Uterus (tissue), 2 donors: ENCODE measurements at regions not wholly inside any gene's neighbourhood (a gene's known extent, or its start where the extent isn't known, plus 50 kb on each side); places are given as distances from the start of the nearest gene placed in this dataset.
"Not testable (repeated sequence)": the region's sequence is repeated elsewhere in the genome, so short reads cannot be mapped to it uniquely, and the experiment has no call there.

ENCODE experiments used
- POLR2A ChIP-seq, 2 donors: fragments of 450-650 bp; IDR thresholded peaks; one replicate each; pipeline ENCODE4 v1.6.1; 2016; ENCODE audit warnings: antibody characterized with exemption in 2 of 2, mild to moderate bottlenecking in 1 of 2, moderate library complexity in 1 of 2
- TF ChIP-seq, protein P1 (sequence below), 4 experiments: fragments of 200-600 bp in 2 of 4; fragments of 450-650 bp in 2 of 4; sonication (generic) in 2 of 4; IDR thresholded peaks; one replicate each; pipeline ENCODE4 v1.5.1; 2016 to 2019; ENCODE audit warnings: antibody characterized with exemption in 4 of 4, mild to moderate bottlenecking in 2 of 4, moderate library complexity in 1 of 4

DNA sequence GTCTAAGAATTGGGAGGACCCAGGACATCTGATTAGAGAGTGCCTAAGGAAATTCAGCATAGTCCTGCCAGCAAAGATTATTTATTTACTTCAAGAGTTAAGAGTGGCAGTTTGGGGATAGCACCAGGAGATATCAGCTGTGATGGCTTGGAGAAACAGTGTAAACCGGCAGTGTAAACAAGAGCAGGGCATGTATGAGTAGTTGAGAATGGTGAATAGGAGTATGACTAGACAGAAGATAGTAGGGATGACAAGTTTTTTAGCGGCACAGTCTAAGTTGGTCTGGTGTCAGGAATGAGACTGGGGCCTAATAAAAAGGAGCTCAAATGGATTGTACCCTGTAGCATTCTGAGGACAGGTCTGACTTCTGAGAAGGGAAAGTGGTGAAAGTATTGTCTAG is 669.4 kb downstream of the SUCLG1 start:
- TF ChIP-seq, protein P1, sequence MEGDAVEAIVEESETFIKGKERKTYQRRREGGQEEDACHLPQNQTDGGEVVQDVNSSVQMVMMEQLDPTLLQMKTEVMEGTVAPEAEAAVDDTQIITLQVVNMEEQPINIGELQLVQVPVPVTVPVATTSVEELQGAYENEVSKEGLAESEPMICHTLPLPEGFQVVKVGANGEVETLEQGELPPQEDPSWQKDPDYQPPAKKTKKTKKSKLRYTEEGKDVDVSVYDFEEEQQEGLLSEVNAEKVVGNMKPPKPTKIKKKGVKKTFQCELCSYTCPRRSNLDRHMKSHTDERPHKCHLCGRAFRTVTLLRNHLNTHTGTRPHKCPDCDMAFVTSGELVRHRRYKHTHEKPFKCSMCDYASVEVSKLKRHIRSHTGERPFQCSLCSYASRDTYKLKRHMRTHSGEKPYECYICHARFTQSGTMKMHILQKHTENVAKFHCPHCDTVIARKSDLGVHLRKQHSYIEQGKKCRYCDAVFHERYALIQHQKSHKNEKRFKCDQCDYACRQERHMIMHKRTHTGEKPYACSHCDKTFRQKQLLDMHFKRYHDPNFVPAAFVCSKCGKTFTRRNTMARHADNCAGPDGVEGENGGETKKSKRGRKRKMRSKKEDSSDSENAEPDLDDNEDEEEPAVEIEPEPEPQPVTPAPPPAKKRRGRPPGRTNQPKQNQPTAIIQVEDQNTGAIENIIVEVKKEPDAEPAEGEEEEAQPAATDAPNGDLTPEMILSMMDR (IDR thresholded peaks at IDR 0.05) = not testable (repeated sequence)
- not testable (repeated sequence) for TF ChIP-seq POLR2A (IDR thresholded peaks at IDR 0.05)
